HG03558 (cell line): ENCODE measurements at regions not wholly inside any gene's neighbourhood (a gene's known extent, or its start where the extent isn't known, plus 50 kb on each side); places are given as distances from the start of the nearest gene placed in this dataset.

Experiments
- ATAC-seq: cut with Tn5 transposase; IDR thresholded peaks from one replicate; pipeline ENCODE4 v1.9.1; 2021; ENCODE audit warnings: moderate number of reproducible peaks; ENCODE audit not compliant: unreplicated experiment; ENCODE audit errors: extremely low read depth

- ATAC-seq, result no peak
Measured at GRCh38 chr1:90413519-90413918, 303.6 kb downstream of the BARHL2 start.

- ATAC-seq, result no peak
Measured at GRCh38 chr1:90412563-90412962, 304.5 kb downstream of the BARHL2 start.

- ATAC-seq, result no peak
Measured at GRCh38 chr1:90411185-90411584, 305.9 kb downstream of the BARHL2 start.

GRCh38 chr1:90407737-90408136 lies 309.4 kb downstream of the BARHL2 start:
- ATAC-seq, result no peak

- no peak for ATAC-seq
Measured at GRCh38 chr1:90405726-90406125, 311.4 kb downstream of the BARHL2 start.

- ATAC-seq, result no peak
Measured at GRCh38 chr1:90402893-90403849, 313.9 kb downstream of the BARHL2 start.

GRCh38 chr1:90400131-90400530 lies 317.0 kb downstream of the BARHL2 start:
- no peak for ATAC-seq

GRCh38 chr1:90396917-90397316 lies 320.2 kb downstream of the BARHL2 start:
- no peak for ATAC-seq

GRCh38 chr1:90394247-90394646 lies 322.9 kb downstream of the BARHL2 start:
- no peak for ATAC-seq

- ATAC-seq, result no peak
Measured at GRCh38 chr1:90393025-90393424, 324.1 kb downstream of the BARHL2 start.

GRCh38 chr1:90391126-90391525 lies 326.0 kb downstream of the BARHL2 start:
- no peak for ATAC-seq

- ATAC-seq, result no peak
Measured at GRCh38 chr1:90387805-90388204, 329.3 kb downstream of the BARHL2 start.

- ATAC-seq, result no peak
Measured at GRCh38 chr1:90386899-90387720, 330.0 kb downstream of the BARHL2 start.

- ATAC-seq, result no peak
Measured at GRCh38 chr1:90384193-90384592, 332.9 kb downstream of the BARHL2 start.

- ATAC-seq, result no peak
Measured at GRCh38 chr1:90382161-90382560, 334.9 kb downstream of the BARHL2 start.

- ATAC-seq, result no peak
Measured at GRCh38 chr1:90381598-90381997, 335.5 kb downstream of the BARHL2 start.

- no peak for ATAC-seq
Measured at GRCh38 chr1:90371448-90371813, 345.7 kb downstream of the BARHL2 start.

GRCh38 chr1:90370686-90371447 lies 346.2 kb downstream of the BARHL2 start:
- no peak for ATAC-seq

GRCh38 chr1:90362163-90362562 lies 354.9 kb downstream of the BARHL2 start:
- ATAC-seq, result no peak

GRCh38 chr1:90361026-90361425 lies 356.1 kb downstream of the BARHL2 start:
- ATAC-seq, result no peak

GRCh38 chr1:90359994-90360393 lies 357.1 kb downstream of the BARHL2 start:
- ATAC-seq, result no peak
